ENCODE measurements at regions not wholly inside any gene's neighbourhood (a gene's known extent, or its start where the extent isn't known, plus 50 kb on each side); places are given as distances from the start of the nearest gene placed in this dataset.

GRCh38 chr2:201969241-201969937, 64.3 kb upstream of the FZD7 start:
- no peak for DNase-seq

- DNase-seq = no peak
These were observed 63.5 kb upstream of the FZD7 start for GRCh38 chr2:201969938-201970785.

GRCh38 chr2:201970786-201971108, 62.9 kb upstream of the FZD7 start:
- no peak for DNase-seq

- DNase-seq = no peak
These were observed 62.0 kb upstream of the FZD7 start for GRCh38 chr2:201971531-201972228.

- no peak for DNase-seq
These were observed 60.9 kb upstream of the FZD7 start for GRCh38 chr2:201972621-201973255.

- no peak for DNase-seq
These were observed 60.2 kb upstream of the FZD7 start for GRCh38 chr2:201973305-201973928.

GRCh38 chr2:201974171-201975100, 59.2 kb upstream of the FZD7 start:
- no peak for DNase-seq

- no peak for DNase-seq
These were observed 58.2 kb upstream of the FZD7 start for GRCh38 chr2:201975434-201975833.

GRCh38 chr2:201975964-201976612, 57.6 kb upstream of the FZD7 start:
- no peak for DNase-seq

GRCh38 chr2:201977651-201978050, 56.0 kb upstream of the FZD7 start:
- no peak for DNase-seq

GRCh38 chr2:201978333-201978732, 55.3 kb upstream of the FZD7 start:
- no peak for DNase-seq

- DNase-seq = no peak
These were observed 54.7 kb upstream of the FZD7 start for GRCh38 chr2:201978986-201979385.

GRCh38 chr2:201980389-201980821, 53.2 kb upstream of the FZD7 start:
- DNase-seq = no peak

- no peak for DNase-seq
These were observed 52.7 kb upstream of the FZD7 start for GRCh38 chr2:201980946-201981345.

GRCh38 chr2:201983174-201983573, 50.5 kb upstream of the FZD7 start:
- no peak for DNase-seq

GRCh38 chr2:201983800-201984199, 49.9 kb upstream of the FZD7 start:
- DNase-seq = no peak

All from activated effector memory CD4-positive, alpha-beta T cell treated with Interleukin-2 at 50 U/mL for 16 hours (primary cell).